Mesothelial cell of epicardium (in vitro differentiated cells): ENCODE measurements at regions not wholly inside any gene's neighbourhood (a gene's known extent, or its start where the extent isn't known, plus 50 kb on each side); places are given as distances from the start of the nearest gene placed in this dataset.

Source experiments
- DNase-seq, 2 experiments: peaks; one replicate each; pipeline ENCODE4 v3.0.0; 2021; ENCODE audit warnings: low spot score in 2 of 2; ENCODE audit not compliant: unreplicated experiment in 2 of 2
- H3K27ac Mint-ChIP-seq: 2 replicates; pipeline ENCODE4 v1.8.0; 2021; ENCODE audit warnings: mixed read lengths
- H3K27me3 Mint-ChIP-seq: 2 replicates; pipeline ENCODE4 v1.8.0; 2021; ENCODE audit warnings: low read depth, mixed read lengths
- H3K36me3 Mint-ChIP-seq: 2 replicates; pipeline ENCODE4 v1.8.0; 2021; ENCODE audit warnings: mixed read lengths
- H3K4me1 Mint-ChIP-seq: 2 replicates; pipeline ENCODE4 v1.8.0; 2021; ENCODE audit warnings: mixed read lengths
- H3K4me3 Mint-ChIP-seq: 2 replicates; pipeline ENCODE4 v1.8.0; 2021; ENCODE audit warnings: mild to moderate bottlenecking, moderate library complexity, mixed read lengths
- H3K9me3 Mint-ChIP-seq: 2 replicates; pipeline ENCODE4 v1.8.0; 2021; ENCODE audit warnings: mixed read lengths
- TF ChIP-seq, protein P1 (sequence below): fragments of 200-600 bp; sonication (generic); IDR thresholded peaks from one replicate; pipeline ENCODE4 v1.5.0; 2021; ENCODE audit warnings: antibody characterized with exemption; ENCODE audit not compliant: unreplicated experiment

DNA sequence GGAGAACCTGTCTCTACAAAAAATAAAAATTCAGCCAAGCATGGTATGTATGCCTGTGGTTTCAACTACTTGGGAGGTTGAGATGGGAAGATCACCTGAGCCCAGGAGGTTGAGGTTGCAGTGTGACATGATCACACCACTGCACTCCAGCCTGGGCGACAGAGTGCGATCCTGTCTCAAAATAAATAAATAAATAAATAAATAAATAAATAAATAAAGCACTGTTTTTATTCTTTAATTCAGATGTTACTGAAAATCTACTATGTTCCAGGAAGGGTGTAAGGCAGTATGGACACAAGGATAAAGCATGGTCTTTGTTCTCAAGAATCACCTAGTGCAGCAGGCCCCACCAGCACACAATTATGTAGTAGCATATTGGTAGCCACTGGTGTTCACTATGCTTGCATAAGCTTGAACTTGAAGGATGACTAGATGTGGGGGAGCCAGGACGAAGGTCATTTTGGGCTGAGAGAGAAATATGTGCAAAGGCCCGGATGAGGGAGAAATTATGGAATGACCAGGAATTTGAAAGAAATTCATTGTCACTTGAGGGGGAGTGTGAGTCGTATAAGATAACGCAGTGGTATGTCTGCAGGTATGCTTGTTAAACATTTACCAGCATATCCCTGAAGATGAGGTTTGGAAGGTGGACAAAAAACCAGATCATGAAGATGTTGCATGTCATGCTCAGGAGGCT lies 70.2 kb upstream of the CD180 start:
- Mint-ChIP-seq H3K27ac (no peak overlapping the region), H3K27me3 (no peaks in the 10 kb centered on the region), H3K4me1 (peaks cover 20% of the 10 kb centered on the region), H3K4me3 (no peak overlapping the region), H3K36me3 (no peaks in the 10 kb centered on the region), H3K9me3 (peaks cover 7% of the 10 kb centered on the region)
- DNase-seq = no peak
- TF ChIP-seq, protein P1, sequence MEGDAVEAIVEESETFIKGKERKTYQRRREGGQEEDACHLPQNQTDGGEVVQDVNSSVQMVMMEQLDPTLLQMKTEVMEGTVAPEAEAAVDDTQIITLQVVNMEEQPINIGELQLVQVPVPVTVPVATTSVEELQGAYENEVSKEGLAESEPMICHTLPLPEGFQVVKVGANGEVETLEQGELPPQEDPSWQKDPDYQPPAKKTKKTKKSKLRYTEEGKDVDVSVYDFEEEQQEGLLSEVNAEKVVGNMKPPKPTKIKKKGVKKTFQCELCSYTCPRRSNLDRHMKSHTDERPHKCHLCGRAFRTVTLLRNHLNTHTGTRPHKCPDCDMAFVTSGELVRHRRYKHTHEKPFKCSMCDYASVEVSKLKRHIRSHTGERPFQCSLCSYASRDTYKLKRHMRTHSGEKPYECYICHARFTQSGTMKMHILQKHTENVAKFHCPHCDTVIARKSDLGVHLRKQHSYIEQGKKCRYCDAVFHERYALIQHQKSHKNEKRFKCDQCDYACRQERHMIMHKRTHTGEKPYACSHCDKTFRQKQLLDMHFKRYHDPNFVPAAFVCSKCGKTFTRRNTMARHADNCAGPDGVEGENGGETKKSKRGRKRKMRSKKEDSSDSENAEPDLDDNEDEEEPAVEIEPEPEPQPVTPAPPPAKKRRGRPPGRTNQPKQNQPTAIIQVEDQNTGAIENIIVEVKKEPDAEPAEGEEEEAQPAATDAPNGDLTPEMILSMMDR = no peak

- H3K27ac Mint-ChIP-seq = no peak overlapping the region
- DNase-seq = no peak
- no peak overlapping the region for H3K4me3 Mint-ChIP-seq
- H3K36me3 Mint-ChIP-seq = no peaks in the 10 kb centered on the region
- H3K27me3 Mint-ChIP-seq = no peaks in the 10 kb centered on the region
- H3K4me1 Mint-ChIP-seq = peaks cover 20% of the 10 kb centered on the region
- TF ChIP-seq, protein P1 = no peak
- H3K9me3 Mint-ChIP-seq = peaks cover 4% of the 10 kb centered on the region
Observed at GRCh38 chr5:67265951-67266350, 69.4 kb upstream of the CD180 start.

- no peaks in the 10 kb centered on the region for H3K27me3 Mint-ChIP-seq
- no peak for DNase-seq
- H3K27ac Mint-ChIP-seq = no peak overlapping the region
- peaks cover 14% of the 10 kb centered on the region for H3K4me1 Mint-ChIP-seq
- peaks cover 4% of the 10 kb centered on the region for H3K9me3 Mint-ChIP-seq
- TF ChIP-seq, protein P1 = no peak
- H3K36me3 Mint-ChIP-seq = no peaks in the 10 kb centered on the region
- H3K4me3 Mint-ChIP-seq = no peak overlapping the region
Observed at GRCh38 chr5:67263656-67264408, 67.2 kb upstream of the CD180 start.

GRCh38 chr5:67262956-67263355 lies 66.4 kb upstream of the CD180 start:
- Mint-ChIP-seq H3K27me3 (no peaks in the 10 kb centered on the region), H3K27ac (no peak overlapping the region), H3K4me3 (no peak overlapping the region), H3K4me1 (peaks cover 14% of the 10 kb centered on the region), H3K9me3 (peaks cover 4% of the 10 kb centered on the region), H3K36me3 (no peaks in the 10 kb centered on the region)
- DNase-seq = no peak
- TF ChIP-seq, protein P1 = no peak

GRCh38 chr5:67262206-67262605 lies 65.6 kb upstream of the CD180 start:
- Mint-ChIP-seq H3K27ac (no peak overlapping the region), H3K36me3 (no peaks in the 10 kb centered on the region), H3K9me3 (peaks cover 4% of the 10 kb centered on the region), H3K4me3 (no peak overlapping the region), H3K27me3 (no peaks in the 10 kb centered on the region), H3K4me1 (peaks cover 14% of the 10 kb centered on the region)
- no peak for DNase-seq
- TF ChIP-seq, protein P1 = no peak
